MCF 10A (cell line): ENCODE measurements at regions not wholly inside any gene's neighbourhood (a gene's known extent, or its start where the extent isn't known, plus 50 kb on each side); places are given as distances from the start of the nearest gene placed in this dataset.

Experiments
- BruUV-seq: library from RNA; stranded (reverse); fragments of 400-500 nt; replicated peaks from 2 replicates; lab custom pipeline; 2021; lab: Mats Ljungman, UMichigan
- CTCF ChIA-PET: fragments of 300-600 bp; sonication (Branson Sonifier 250); formaldehyde crosslinking; extraction: SDS; loops from one replicate; lab custom pipeline; 2021; ENCODE audit warnings: antibody characterized with exemption, inconsistent platforms; lab: Yijun Ruan, JAX
- POLR2A ChIA-PET: fragments of 300-600, 350-650 bp; sonication (Branson Sonifier 250); formaldehyde crosslinking; extraction: SDS; loops from one replicate; lab custom pipeline; 2020; ENCODE audit warnings: antibody characterized with exemption, inconsistent platforms; lab: Yijun Ruan, JAX
- DNase-seq: peaks from one replicate; pipeline ENCODE4 v3.0.0-alpha.2; 2018; ENCODE audit not compliant: unreplicated experiment
- H3K27ac Mint-ChIP-seq: one replicate; pipeline ENCODE4 v1.8.0; 2022; ENCODE audit warnings: mild to moderate bottlenecking, low read depth, mixed read lengths; ENCODE audit not compliant: unreplicated experiment
- H3K27me3 Mint-ChIP-seq: one replicate; pipeline ENCODE4 v1.8.0; 2022; ENCODE audit warnings: mixed read lengths; ENCODE audit not compliant: insufficient read depth, unreplicated experiment
- H3K36me3 Mint-ChIP-seq: one replicate; pipeline ENCODE4 v1.8.0; 2022; ENCODE audit warnings: mild to moderate bottlenecking, moderate library complexity, mixed read lengths; ENCODE audit not compliant: insufficient read depth, unreplicated experiment
- H3K4me1 Mint-ChIP-seq: one replicate; pipeline ENCODE4 v1.8.0; 2022; ENCODE audit warnings: mixed read lengths; ENCODE audit not compliant: insufficient read depth, unreplicated experiment
- H3K4me3 Mint-ChIP-seq: one replicate; pipeline ENCODE4 v1.8.0; 2022; ENCODE audit warnings: mild to moderate bottlenecking, moderate library complexity, mixed read lengths; ENCODE audit not compliant: unreplicated experiment
- H3K9me3 Mint-ChIP-seq: one replicate; pipeline ENCODE4 v1.8.0; 2022; ENCODE audit warnings: mixed read lengths; ENCODE audit not compliant: unreplicated experiment
- intact Hi-C: fragments of 100-400 bp; cut with micrococcal nuclease; formaldehyde crosslinking; loops from 2 replicates; pipeline ENCODE4 v1.14.1; 2022
- TF ChIP-seq, protein P1 (sequence below): fragments of 200-600 bp; IDR thresholded peaks from one replicate; pipeline ENCODE4 v1.8.0; 2022; ENCODE audit warnings: antibody characterized with exemption, mild to moderate bottlenecking; ENCODE audit not compliant: unreplicated experiment

DNA sequence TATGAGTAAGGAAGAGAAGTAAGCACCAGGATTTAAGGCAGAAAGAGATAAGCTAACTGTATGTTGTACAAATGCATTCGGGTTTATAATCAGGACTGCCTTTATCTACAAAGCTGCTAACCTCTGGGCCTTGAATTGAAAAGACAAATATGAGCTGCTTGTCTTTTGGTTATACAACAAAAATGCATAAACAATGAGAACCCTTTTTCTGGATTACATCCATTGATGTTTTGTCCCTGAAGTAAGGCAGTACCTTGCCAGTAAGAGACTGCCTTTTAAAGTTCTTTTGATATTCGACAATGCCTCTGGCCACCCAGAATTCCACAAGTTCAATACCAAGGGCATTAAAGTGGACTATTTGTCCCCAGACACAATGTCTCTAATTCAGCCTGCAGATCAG, 280.7 kb downstream of the ZNF621 start:
- Mint-ChIP-seq H3K36me3 (no peaks in the 10 kb centered on the region), H3K4me1 (peaks cover 19% of the 10 kb centered on the region), H3K27me3 (no peaks in the 10 kb centered on the region), H3K27ac (no peak overlapping the region), H3K9me3 (peaks cover 8% of the 10 kb centered on the region), H3K4me3 (no peak overlapping the region)
- DNase-seq: no peak
- ChIA-PET CTCF (interaction anchor here (0.5 kb wide), 1 partner anchor 75 kb away, joined by 5 read pairs; no protein-coding TSS in a partner anchor), POLR2A (no interaction called here)
- intact Hi-C loops: loop anchor here (10.0 kb wide), 1 partner anchor 169 kb away; no protein-coding TSS in a partner anchor
- BruUV-seq: no TSS peak
- TF ChIP-seq, protein P1, sequence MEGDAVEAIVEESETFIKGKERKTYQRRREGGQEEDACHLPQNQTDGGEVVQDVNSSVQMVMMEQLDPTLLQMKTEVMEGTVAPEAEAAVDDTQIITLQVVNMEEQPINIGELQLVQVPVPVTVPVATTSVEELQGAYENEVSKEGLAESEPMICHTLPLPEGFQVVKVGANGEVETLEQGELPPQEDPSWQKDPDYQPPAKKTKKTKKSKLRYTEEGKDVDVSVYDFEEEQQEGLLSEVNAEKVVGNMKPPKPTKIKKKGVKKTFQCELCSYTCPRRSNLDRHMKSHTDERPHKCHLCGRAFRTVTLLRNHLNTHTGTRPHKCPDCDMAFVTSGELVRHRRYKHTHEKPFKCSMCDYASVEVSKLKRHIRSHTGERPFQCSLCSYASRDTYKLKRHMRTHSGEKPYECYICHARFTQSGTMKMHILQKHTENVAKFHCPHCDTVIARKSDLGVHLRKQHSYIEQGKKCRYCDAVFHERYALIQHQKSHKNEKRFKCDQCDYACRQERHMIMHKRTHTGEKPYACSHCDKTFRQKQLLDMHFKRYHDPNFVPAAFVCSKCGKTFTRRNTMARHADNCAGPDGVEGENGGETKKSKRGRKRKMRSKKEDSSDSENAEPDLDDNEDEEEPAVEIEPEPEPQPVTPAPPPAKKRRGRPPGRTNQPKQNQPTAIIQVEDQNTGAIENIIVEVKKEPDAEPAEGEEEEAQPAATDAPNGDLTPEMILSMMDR: no peak

DNA sequence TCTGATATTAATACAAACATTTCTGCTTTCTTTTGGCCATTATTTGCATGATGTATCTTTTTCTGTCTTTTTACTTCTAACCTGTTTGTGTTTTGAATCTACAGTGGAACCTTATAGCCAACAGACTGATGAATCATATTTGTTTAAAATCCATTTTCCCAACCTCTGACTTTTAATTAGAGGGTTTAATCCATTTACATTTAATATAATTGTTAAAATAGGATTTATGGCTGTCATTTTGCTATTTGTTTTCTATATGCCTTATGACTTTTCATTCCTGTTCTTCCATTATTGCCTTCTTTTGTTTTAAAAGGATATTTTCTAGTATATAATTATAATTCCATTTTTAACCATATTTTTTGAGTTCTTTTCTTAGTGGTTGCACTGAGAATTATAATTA, 286.1 kb downstream of the ZNF621 start:
- intact Hi-C loops: no loop called here
- H3K36me3 Mint-ChIP-seq: no peaks in the 10 kb centered on the region
- no peak overlapping the region for H3K27ac Mint-ChIP-seq
- BruUV-seq: no TSS peak
- H3K4me3 Mint-ChIP-seq: no peak overlapping the region
- CTCF ChIA-PET: no interaction called here
- H3K27me3 Mint-ChIP-seq: no peaks in the 10 kb centered on the region
- TF ChIP-seq, protein P1: no peak
- H3K9me3 Mint-ChIP-seq: peaks cover 18% of the 10 kb centered on the region
- no peaks in the 10 kb centered on the region for H3K4me1 Mint-ChIP-seq
- DNase-seq: no peak
- POLR2A ChIA-PET: no interaction called here

DNA sequence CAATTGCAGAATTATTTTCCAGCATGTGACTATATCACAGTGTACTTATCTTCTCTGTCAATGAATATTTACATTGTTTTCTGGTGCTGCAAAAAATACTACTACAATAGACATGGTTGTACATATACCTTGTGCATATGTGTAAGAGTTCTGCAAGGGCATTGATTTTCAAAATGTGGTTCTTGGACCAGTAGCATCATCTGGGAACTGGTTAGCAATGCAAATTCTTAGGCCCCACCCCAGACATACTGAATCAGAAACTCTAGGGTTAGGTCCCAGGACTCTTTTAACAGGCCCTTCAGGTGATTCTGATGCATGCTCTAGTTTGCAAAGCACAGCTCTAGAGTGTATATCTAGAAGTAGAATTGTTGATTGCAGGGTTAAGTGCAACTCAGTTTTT, 292.3 kb downstream of the ZNF621 start:
- peaks cover 10% of the 10 kb centered on the region for H3K9me3 Mint-ChIP-seq
- no peak overlapping the region for H3K27ac Mint-ChIP-seq
- no peak overlapping the region for H3K4me3 Mint-ChIP-seq
- no TSS peak for BruUV-seq
- intact Hi-C loops: no loop called here
- H3K27me3 Mint-ChIP-seq: no peaks in the 10 kb centered on the region
- no peaks in the 10 kb centered on the region for H3K4me1 Mint-ChIP-seq
- CTCF ChIA-PET: no interaction called here
- DNase-seq: no peak
- TF ChIP-seq, protein P1: no peak
- POLR2A ChIA-PET: no interaction called here
- no peaks in the 10 kb centered on the region for H3K36me3 Mint-ChIP-seq

DNA sequence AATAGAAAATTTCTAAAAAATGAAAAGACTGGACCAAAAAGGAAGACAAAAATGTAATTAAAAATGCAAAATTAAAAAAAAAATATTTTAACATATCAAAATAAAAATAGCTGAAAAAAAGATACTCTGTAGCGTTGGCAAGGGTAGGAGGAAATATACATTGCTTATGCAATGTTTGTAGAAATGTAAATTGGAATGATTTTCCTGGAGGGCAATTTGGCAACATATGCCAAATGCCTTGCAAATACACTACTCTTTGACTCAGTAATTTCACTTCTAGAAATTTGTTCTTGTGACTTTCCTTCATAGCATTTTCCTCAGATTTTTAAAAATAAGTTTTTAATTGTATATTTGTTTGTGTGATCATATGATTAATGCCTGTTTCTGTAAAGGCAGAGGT, 296.6 kb downstream of the ZNF621 start:
- H3K4me3 Mint-ChIP-seq: no peak overlapping the region
- ChIA-PET CTCF (interaction anchor here (0.8 kb wide), 1 partner anchor 20 kb away, joined by 4 read pairs; no protein-coding TSS in a partner anchor), POLR2A (interaction anchor here (0.6 to 1.3 kb wide), 3 partner anchors 11 to 377 kb away, joined by 3 to 4 read pairs (median 4); no protein-coding TSS in a partner anchor)
- intact Hi-C loops: no loop called here
- H3K9me3 Mint-ChIP-seq: no peaks in the 10 kb centered on the region
- H3K27me3 Mint-ChIP-seq: no peaks in the 10 kb centered on the region
- no peaks in the 10 kb centered on the region for H3K4me1 Mint-ChIP-seq
- TF ChIP-seq, protein P1: no peak
- no peak overlapping the region for H3K27ac Mint-ChIP-seq
- H3K36me3 Mint-ChIP-seq: no peaks in the 10 kb centered on the region
- DNase-seq: peak; percentile 58
- no TSS peak for BruUV-seq
